ENCODE measurements at regions not wholly inside any gene's neighbourhood (a gene's known extent, or its start where the extent isn't known, plus 50 kb on each side); places are given as distances from the start of the nearest gene placed in this dataset.
"Not testable (repeated sequence)": the region's sequence is repeated elsewhere in the genome, so short reads cannot be mapped to it uniquely, and the experiment has no call there.

GRCh38 chr15:25087137-25087536 is 132.3 kb downstream of the SNRPN start:
- H3K9me3 Mint-ChIP-seq (ENCODE audit: low read depth) = peaks cover 76% of the 10 kb centered on the region

DNA sequence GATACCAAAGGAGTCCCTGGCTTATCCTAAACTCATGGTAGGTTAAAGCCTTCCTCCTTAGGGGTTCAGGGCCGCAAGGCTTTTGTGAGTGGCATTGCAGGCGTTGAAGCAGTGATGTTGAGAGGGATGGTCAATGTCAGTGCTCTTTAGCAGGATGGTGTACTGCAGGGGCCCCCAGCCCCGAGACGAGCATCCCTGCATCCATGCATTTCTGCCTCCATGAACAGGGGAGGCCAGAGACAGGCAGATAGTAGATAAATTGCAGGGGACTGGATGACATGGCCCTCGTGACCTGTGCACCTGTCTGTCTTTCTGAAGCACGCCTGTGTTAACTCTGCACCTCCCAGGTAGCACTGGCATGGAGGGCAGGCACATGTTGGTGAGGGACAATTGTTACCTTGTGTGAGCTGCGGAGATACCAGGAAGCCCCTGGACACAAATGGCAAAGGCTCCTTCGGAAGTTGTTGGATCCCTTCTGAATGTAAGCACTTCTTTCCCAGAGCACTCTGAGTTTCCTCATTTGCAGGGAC is 133.5 kb downstream of the SNRPN start:
- no peak overlapping the region for H3K4me3 Mint-ChIP-seq
- peaks cover 76% of the 10 kb centered on the region for H3K9me3 Mint-ChIP-seq (ENCODE audit: low read depth)
- no peaks in the 10 kb centered on the region for H3K27me3 Mint-ChIP-seq
- intact Hi-C loops (cut with DNase I, micrococcal nuclease) = no loop called here
- H3K36me3 Mint-ChIP-seq (ENCODE audit: low read depth) = peaks cover 100% of the 10 kb centered on the region
- H3K27ac Mint-ChIP-seq = no peak overlapping the region
- POLR2A ChIA-PET = no interaction called here
- CTCF ChIA-PET = interaction anchor here (0.6 kb wide), 1 partner anchor 23 kb away, joined by 3 read pairs; no protein-coding TSS in a partner anchor
- ATAC-seq (no peak), DNase-seq (no peak)
- H3K4me1 Mint-ChIP-seq = no peaks in the 10 kb centered on the region

More at GRCh38 chr15:25087137-25087536, 132.3 kb downstream of the SNRPN start:
- no peak for DNase-seq
- no peak for ATAC-seq
- H3K4me3 Mint-ChIP-seq = no peak overlapping the region
- no peaks in the 10 kb centered on the region for H3K4me1 Mint-ChIP-seq
- ChIA-PET POLR2A (no interaction called here), CTCF (no interaction called here)
- H3K27ac Mint-ChIP-seq = no peak overlapping the region
- intact Hi-C loops (cut with DNase I, micrococcal nuclease) = no loop called here
- no peaks in the 10 kb centered on the region for H3K27me3 Mint-ChIP-seq
- H3K36me3 Mint-ChIP-seq (ENCODE audit: low read depth) = peaks cover 100% of the 10 kb centered on the region

DNA sequence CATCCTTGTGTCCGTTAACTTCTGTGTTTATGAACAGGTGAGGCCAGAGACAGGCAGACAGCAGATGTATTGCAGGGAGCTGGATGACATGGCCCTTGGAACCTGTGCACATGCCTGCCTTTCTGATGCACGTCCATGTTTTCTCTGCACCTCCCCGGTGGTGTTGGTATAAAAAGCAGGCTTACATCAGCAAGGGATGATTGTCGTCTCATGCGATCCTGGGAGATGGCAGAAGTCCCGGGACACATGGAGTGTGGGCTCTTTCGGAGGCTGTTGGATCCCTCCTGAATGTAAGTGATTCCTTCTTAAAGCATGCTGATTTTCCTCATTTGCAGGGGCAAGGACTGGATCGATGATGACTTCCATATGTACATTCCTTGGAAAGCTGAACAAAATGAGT is 134.8 kb downstream of the SNRPN start:
- CTCF ChIA-PET = no interaction called here
- Mint-ChIP-seq H3K4me1 (no peaks in the 10 kb centered on the region), H3K27ac (no peak overlapping the region), H3K36me3 (ENCODE audit: low read depth) (peaks cover 97% of the 10 kb centered on the region), H3K9me3 (ENCODE audit: low read depth) (peaks cover 75% of the 10 kb centered on the region), H3K4me3 (no peak overlapping the region), H3K27me3 (no peaks in the 10 kb centered on the region)
- POLR2A ChIA-PET = no interaction called here
- DNase-seq (no peak), ATAC-seq (no peak)
- intact Hi-C loops (cut with DNase I, micrococcal nuclease) = no loop called here

DNA sequence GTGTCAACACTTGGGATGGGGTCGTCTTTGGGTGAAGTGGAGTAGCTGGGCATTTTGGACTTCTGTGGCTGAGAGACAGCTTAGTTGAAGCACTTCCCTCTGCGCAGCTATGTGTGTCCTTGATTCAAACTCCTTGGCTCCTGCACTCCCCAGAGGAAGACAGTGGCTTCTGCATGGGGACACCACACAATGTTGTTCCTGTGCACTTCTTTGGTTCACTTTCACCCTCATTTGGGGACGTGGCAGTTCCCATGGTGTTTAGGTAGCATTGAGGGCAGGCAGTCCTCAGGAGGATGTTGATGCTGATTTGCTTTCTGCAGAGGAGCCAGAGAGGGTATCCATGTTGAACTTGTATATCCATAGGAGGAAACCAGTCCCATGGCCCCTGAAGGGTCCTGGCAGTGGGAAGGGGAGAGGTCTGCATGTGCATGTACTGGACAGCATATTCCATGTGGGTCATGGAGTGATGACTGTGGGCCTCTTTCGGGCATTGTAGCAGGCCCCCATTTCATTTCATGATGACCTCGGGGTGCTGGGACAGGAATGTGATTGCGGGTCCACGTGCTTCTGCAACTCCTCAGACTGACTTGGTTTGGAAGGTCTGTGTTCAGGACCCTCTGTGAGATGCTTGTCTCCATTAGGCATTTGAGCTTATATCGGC is 135.4 kb downstream of the SNRPN start:
- ChIA-PET CTCF (no interaction called here), POLR2A (no interaction called here)
- ATAC-seq (no peak), DNase-seq (no peak)
- Mint-ChIP-seq H3K4me3 (no peak overlapping the region), H3K27ac (no peak overlapping the region), H3K4me1 (no peaks in the 10 kb centered on the region), H3K9me3 (ENCODE audit: low read depth) (peaks cover 77% of the 10 kb centered on the region), H3K27me3 (no peaks in the 10 kb centered on the region), H3K36me3 (ENCODE audit: low read depth) (peaks cover 97% of the 10 kb centered on the region)
- intact Hi-C loops (cut with DNase I, micrococcal nuclease) = no loop called here

DNA sequence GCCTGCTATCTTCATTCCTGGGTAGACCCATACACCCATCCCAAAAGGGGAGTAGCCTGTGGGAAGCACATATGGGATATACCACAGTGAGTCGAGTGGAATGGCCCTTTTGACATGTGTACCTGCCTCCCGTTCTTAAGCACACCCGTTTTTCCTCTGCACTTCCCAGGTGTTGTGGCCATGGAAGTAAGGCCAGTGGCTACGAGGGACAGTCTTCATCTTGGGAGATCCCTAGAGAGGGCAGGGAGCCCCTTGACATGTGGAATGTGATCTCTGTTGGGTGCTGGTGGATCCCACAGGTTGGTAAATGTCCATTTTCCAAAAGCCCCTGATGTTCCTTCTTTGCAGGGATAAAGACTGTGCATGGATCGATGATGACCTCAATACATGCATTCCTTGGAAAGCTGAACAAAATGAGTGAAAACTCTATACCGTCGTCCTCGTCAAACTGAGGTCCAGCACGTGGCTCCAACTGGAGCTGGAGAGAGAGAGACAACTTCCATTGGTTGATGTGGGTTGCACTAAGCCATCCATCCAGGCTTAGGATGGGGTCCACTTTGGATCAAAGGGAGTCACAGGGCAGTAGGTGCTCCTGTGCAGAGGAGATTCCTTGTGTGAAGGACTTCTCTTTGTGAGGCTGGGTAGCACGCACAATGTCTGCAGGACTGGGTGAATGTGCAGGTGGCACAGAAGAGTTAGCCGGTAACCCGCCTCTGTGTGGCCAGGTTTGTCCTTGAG is 136.8 kb downstream of the SNRPN start:
- Mint-ChIP-seq H3K4me1 (no peaks in the 10 kb centered on the region), H3K27me3 (no peaks in the 10 kb centered on the region), H3K36me3 (ENCODE audit: low read depth) (peaks cover 95% of the 10 kb centered on the region), H3K4me3 (no peak overlapping the region), H3K9me3 (ENCODE audit: low read depth) (peaks cover 69% of the 10 kb centered on the region), H3K27ac (no peak overlapping the region)
- ChIA-PET POLR2A (no interaction called here), CTCF (no interaction called here)
- intact Hi-C loops (cut with DNase I, micrococcal nuclease) = no loop called here
- DNase-seq (no peak), ATAC-seq (no peak)

GRCh38 chr15:25092661-25093060 is 137.9 kb downstream of the SNRPN start:
- no peak overlapping the region for H3K4me3 Mint-ChIP-seq
- CTCF ChIA-PET = no interaction called here
- intact Hi-C loops (cut with DNase I, micrococcal nuclease) = no loop called here
- H3K27ac Mint-ChIP-seq = no peak overlapping the region
- no peak for DNase-seq
- H3K9me3 Mint-ChIP-seq (ENCODE audit: low read depth) = peaks cover 75% of the 10 kb centered on the region
- H3K36me3 Mint-ChIP-seq (ENCODE audit: low read depth) = peaks cover 94% of the 10 kb centered on the region
- no peaks in the 10 kb centered on the region for H3K27me3 Mint-ChIP-seq
- POLR2A ChIA-PET = no interaction called here
- no peaks in the 10 kb centered on the region for H3K4me1 Mint-ChIP-seq
- ATAC-seq = no peak

DNA sequence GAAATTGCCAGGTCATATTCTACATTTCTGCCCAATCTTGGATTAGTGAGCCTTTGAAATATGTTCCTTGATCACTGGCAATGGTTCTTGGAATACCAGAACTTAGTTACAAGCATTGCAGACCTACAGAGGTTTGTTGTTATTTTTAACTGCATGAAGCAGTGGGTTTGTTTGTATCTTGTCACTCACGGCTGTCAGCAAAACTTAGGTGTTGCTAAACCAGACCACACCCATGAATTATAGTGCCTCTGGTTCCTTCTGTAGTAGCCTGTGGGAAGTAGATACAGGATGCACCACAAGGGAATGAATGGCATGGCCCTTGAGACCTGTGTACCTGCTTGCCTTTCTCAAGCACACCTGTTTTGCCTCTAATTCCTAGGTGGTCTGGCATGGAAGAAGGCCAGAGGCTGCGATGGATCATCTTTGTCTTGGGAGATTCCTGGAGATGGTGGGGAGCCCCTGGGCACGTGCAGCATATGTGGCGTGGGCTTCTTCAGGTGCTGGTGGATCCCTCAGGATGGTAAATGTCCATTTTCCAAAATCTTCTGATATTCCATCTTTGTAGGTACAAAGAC is 138.8 kb downstream of the SNRPN start:
- ATAC-seq = no peak
- POLR2A ChIA-PET = no interaction called here

DNA sequence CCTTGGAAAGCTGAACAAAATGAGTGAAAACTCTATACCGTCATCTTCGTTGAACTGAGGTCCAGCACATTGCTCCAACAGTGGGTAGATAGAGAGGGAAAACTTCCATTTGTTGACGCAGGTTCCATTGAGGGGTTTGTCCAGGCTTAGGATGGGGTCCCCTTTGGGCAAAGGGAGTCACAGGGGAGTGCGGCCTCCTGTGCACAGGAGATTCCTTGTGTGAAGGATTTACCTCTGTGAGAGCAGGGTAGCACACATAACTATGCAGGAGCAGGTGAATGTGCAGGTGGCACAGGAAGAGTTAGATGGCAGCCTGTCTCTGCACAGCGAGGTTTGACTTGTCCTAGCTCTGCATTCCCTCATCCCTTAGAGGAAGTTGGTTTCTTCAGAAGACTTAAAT is 139.3 kb downstream of the SNRPN start:
- intact Hi-C loops (cut with DNase I, micrococcal nuclease) = no loop called here
- ChIA-PET POLR2A (no interaction called here), CTCF (no interaction called here)
- peaks cover 73% of the 10 kb centered on the region for H3K9me3 Mint-ChIP-seq (ENCODE audit: low read depth)
- H3K27ac Mint-ChIP-seq = no peak overlapping the region
- no peaks in the 10 kb centered on the region for H3K27me3 Mint-ChIP-seq
- H3K4me3 Mint-ChIP-seq = no peak overlapping the region
- peaks cover 90% of the 10 kb centered on the region for H3K36me3 Mint-ChIP-seq (ENCODE audit: low read depth)
- no peaks in the 10 kb centered on the region for H3K4me1 Mint-ChIP-seq
- ATAC-seq (no peak), DNase-seq (no peak)

More for the DNA sequence above, 138.8 kb downstream of the SNRPN start:
- peaks cover 91% of the 10 kb centered on the region for H3K36me3 Mint-ChIP-seq (ENCODE audit: low read depth)
- H3K4me3 Mint-ChIP-seq = no peak overlapping the region
- CTCF ChIA-PET = no interaction called here
- no peaks in the 10 kb centered on the region for H3K4me1 Mint-ChIP-seq
- H3K9me3 Mint-ChIP-seq (ENCODE audit: low read depth) = peaks cover 73% of the 10 kb centered on the region
- H3K27me3 Mint-ChIP-seq = no peaks in the 10 kb centered on the region
- DNase-seq = no peak
- no peak overlapping the region for H3K27ac Mint-ChIP-seq
- intact Hi-C loops (cut with DNase I, micrococcal nuclease) = no loop called here

- peaks cover 73% of the 10 kb centered on the region for H3K9me3 Mint-ChIP-seq (ENCODE audit: low read depth)
- H3K36me3 Mint-ChIP-seq (ENCODE audit: low read depth) = peaks cover 90% of the 10 kb centered on the region
- no peaks in the 10 kb centered on the region for H3K4me1 Mint-ChIP-seq
- CTCF ChIA-PET = no interaction called here
- DNase-seq = no peak
- H3K4me3 Mint-ChIP-seq = no peak overlapping the region
- no peak overlapping the region for H3K27ac Mint-ChIP-seq
- no peaks in the 10 kb centered on the region for H3K27me3 Mint-ChIP-seq
- POLR2A ChIA-PET = no interaction called here
- intact Hi-C loops (cut with DNase I, micrococcal nuclease) = no loop called here
- no peak for ATAC-seq
Measured at GRCh38 chr15:25094519-25094918, 139.7 kb downstream of the SNRPN start.

DNA sequence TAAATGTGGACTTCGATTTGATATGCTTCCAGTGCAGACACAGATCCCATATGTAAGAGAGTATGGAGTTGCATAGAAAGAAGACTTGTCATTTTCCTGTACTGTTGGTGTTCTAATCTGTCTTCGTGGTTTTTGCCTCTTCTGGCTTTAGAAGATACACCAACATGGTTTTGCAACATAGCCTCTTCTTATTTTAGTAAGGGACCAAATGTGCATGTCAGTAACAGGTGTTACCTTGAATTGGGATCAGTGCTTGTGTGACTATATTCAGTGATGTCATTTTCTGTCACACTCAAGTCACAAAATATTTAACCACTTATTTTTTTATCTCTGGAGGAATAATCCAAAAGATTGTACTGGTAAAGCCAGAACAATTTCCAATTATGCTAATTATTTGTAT is 140.4 kb downstream of the SNRPN start:
- H3K27ac Mint-ChIP-seq = no peak overlapping the region
- H3K36me3 Mint-ChIP-seq (ENCODE audit: low read depth) = peaks cover 89% of the 10 kb centered on the region
- H3K4me3 Mint-ChIP-seq = no peak overlapping the region
- peaks cover 66% of the 10 kb centered on the region for H3K9me3 Mint-ChIP-seq (ENCODE audit: low read depth)
- ATAC-seq (no peak), DNase-seq (no peak)
- H3K27me3 Mint-ChIP-seq = no peaks in the 10 kb centered on the region
- POLR2A ChIA-PET = no interaction called here
- CTCF ChIA-PET = no interaction called here
- intact Hi-C loops (cut with DNase I, micrococcal nuclease) = no loop called here
- H3K4me1 Mint-ChIP-seq = no peaks in the 10 kb centered on the region

GRCh38 chr15:25099966-25100365 is 145.2 kb downstream of the SNRPN start:
- DNase-seq; ATAC-seq; H3K27me3 Mint-ChIP-seq; H3K27ac Mint-ChIP-seq; H3K4me1 Mint-ChIP-seq; POLR2A ChIA-PET; CTCF ChIA-PET; intact Hi-C loops (cut with DNase I, micrococcal nuclease); H3K4me3 Mint-ChIP-seq: not testable (repeated sequence)
- H3K36me3 Mint-ChIP-seq (ENCODE audit: low read depth) = peaks cover 75% of the 10 kb centered on the region
- H3K9me3 Mint-ChIP-seq (ENCODE audit: low read depth) = peaks cover 38% of the 10 kb centered on the region

DNA sequence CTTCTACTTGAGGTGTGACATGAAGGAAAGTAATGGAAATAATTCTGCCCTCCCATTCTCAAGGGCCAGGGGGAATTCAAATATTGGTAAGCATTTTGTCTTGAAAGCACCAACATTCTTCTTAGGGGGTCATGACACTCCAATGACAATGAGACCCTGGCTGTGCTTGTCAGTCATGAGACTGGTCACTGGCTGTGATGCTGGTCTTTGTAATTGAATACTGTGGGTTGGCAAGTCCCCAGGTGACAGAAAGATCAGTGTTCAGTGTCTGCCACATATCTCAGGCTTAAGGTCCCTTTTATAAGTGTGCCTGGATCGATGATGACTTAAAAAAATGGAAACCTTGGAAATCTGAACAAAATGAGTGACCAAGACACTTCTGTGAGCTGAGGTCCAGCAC is 151.4 kb downstream of the SNRPN start:
- ATAC-seq (no peak), DNase-seq (no peak)
- H3K4me3 Mint-ChIP-seq = no peak overlapping the region
- peaks cover 84% of the 10 kb centered on the region for H3K36me3 Mint-ChIP-seq (ENCODE audit: low read depth)
- H3K9me3 Mint-ChIP-seq (ENCODE audit: low read depth) = peaks cover 40% of the 10 kb centered on the region
- no peak overlapping the region for H3K27ac Mint-ChIP-seq
- H3K4me1 Mint-ChIP-seq = no peaks in the 10 kb centered on the region
- intact Hi-C loops (cut with DNase I, micrococcal nuclease) = no loop called here
- CTCF ChIA-PET = no interaction called here
- POLR2A ChIA-PET = no interaction called here
- H3K27me3 Mint-ChIP-seq = no peaks in the 10 kb centered on the region
